ENCODE measurements at regions not wholly inside any gene's neighbourhood (a gene's known extent, or its start where the extent isn't known, plus 50 kb on each side); places are given as distances from the start of the nearest gene placed in this dataset.

DNA sequence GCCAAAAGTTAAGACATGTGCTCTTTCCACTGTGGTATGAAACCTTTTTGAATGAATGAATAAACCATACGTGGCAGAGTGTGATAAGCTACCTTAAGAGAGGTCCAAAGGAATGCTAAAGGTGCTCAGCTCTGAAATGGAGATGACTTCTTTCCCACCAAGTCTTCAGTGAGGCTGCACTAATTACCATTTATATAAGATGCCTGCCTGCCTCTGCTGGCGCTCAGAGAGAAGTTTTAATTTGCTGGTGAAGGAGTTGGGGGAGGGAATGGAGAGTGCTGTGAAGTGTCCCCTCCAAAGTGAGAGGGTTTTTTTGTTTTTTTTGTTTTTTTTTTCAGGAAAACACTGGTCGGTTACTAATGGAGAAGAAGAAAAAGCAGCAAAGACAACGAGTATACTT is 559.0 kb downstream of the OMA1 start:
- DNase-seq (ENCODE audit: low read depth): no peak

DNA sequence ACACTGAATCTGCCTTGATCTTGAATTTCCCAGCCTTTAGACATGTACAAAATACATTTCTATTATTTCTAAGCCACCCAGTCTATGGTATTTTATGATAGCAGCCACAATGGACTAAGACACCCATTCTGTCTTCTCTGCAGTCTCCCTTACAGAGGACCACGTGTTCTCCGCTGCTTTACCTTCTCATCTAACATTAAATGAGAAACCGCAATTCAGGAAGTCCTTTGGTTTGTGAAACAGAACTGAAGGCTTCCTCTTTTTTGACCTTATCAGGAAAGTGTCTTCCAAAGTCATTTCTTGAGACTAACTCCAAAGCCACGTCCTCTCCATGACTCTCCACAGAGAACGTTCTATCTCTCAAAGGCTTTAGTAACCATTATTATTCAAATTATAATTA is 560.1 kb downstream of the OMA1 start:
- no peak overlapping the region for H3K4me3 ChIP-seq (ENCODE audit: low read depth, low read length)
- DNase-seq (ENCODE audit: low read depth): no peak

More for the DNA sequence above, 559.0 kb downstream of the OMA1 start:
- no peak overlapping the region for H3K4me3 ChIP-seq (ENCODE audit: low read depth, low read length)

DNA sequence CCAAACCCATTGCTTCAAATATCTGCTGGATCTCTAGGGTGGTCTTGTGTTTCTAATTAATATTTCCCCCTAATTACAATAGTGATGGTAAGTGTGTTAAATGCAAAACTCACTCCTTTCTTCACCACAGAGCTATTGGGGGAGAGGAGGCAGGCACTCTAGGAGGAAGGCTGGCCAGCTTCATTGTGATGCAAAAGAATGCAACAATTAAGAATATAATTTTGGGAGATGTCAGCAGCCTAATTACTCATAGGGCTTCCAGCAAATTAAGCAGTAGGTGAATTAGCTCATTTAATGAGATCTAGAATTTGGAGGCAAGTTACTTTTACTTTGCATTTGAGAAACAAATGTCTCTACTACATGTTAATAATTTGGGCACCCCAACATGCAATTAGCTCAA is 560.4 kb upstream of the DAB1 start:
- no peak for DNase-seq (ENCODE audit: low read depth)
- H3K4me3 ChIP-seq (ENCODE audit: low read depth, low read length): no peak overlapping the region

DNA sequence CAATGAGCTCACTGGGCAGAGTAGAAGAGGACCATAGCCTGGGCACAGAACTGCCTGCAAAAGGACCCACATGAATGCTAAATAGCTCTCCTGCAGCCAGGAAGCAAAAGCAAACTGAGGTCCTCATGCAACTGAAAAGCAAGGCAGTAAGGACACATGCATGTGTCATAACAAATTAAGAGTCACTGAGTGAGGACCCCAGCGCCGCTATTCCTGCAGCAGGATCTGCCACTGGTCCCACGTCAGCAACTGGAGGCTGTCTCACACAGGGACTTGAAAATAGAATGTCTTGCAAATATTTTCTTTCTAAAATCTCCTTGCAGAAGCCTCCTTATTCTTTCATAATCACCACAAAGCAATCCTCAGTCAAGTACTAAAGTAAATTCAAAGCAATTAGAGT is 559.6 kb upstream of the DAB1 start:
- no peak for DNase-seq (ENCODE audit: low read depth)
- no peak overlapping the region for H3K4me3 ChIP-seq (ENCODE audit: low read depth, low read length)

DNA sequence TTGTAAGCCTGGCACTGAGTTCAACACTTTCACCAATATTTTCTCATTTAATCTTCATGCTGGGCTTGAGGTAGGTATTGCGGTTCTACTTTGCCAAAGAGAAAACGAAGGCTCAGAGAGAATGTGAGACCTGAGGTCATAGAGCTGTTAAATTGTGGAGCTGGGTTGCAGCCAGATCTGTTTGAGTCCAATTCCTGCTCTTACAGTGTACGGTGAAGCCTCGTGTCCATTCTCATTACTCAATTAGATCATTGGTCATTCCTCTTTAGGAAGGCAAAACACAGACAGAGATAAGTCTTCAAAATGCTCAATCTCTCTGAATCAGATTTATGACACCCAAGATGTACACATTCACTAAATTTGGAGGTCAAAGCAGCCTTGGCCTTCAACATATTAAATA is 559.0 kb upstream of the DAB1 start:
- H3K4me3 ChIP-seq (ENCODE audit: low read depth, low read length): no peak overlapping the region
- DNase-seq (ENCODE audit: low read depth): no peak

DNA sequence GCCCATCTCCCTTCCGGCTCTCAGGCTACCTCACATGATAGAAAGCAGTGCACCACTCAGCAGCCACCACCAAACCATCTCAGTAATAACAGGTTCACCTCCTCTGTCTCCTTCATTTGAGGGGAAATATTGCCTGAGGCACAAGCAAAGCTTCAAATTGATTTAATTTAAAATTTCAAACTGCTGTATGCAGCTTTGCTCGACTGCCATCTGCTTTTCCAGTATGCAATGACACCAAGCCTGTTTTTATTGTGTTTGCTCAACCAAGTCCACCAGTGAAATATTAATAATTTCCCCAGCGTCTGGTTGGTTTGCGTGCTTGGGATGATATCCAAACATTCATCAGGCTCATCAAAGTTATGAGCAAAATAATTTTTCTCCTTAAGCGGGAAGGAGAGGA is 552.4 kb upstream of the DAB1 start:
- DNase-seq (ENCODE audit: low read depth): no peak
- no peak overlapping the region for H3K4me3 ChIP-seq (ENCODE audit: low read depth, low read length)

DNA sequence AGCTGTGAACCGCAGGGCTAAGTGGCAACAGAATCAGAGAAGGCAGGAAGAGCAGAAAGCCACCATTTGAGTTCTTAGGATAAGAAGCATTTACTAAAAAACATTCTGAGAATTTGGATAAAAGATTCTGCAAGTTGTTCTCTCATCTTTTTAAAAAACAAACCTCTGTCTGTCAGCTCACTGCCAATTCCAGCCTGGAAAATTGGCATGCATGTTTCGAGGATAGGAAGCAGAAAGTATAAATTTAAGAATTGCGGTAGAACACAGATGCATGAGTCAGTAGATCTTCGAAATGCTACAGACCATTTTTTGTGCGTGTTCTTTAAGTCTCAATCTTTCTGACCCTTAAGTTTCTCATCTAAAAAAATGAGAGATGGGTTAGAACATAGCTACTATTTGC is 544.5 kb upstream of the DAB1 start:
- H3K4me3 ChIP-seq (ENCODE audit: low read depth, low read length): no peak overlapping the region
- DNase-seq (ENCODE audit: low read depth): no peak

DNA sequence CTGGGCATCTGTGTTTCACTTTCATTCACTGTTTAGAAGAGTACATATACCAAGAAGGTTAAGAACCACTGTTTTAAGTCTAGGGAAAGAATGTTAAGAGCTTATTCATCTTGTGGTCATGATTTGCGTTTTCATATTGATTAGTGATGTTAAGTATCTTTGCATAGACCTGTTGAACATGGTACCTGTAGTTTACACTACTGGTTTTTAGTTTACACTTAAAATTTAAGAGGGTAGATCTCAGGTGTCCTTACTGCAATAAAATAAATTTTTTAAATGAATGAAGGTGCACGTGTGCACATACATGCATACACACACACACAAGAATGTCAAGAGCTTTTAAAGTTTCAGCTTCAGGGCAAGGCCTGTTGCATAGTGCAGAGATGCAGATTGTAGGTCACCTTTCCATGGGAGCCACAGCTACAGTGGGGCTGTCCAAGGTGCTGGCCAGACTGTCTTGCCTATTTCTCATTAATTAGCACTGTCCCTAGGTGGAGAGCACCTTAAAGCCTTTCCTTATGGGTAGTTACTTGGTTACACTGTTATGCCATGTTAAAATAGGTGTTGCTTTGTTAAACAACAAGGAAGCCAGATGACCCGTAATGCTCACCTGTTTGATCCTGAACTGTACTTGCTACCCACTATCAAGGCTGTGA is 543.0 kb upstream of the DAB1 start:
- no peak for DNase-seq (ENCODE audit: low read depth)
- H3K4me3 ChIP-seq (ENCODE audit: low read depth, low read length): no peak overlapping the region

DNA sequence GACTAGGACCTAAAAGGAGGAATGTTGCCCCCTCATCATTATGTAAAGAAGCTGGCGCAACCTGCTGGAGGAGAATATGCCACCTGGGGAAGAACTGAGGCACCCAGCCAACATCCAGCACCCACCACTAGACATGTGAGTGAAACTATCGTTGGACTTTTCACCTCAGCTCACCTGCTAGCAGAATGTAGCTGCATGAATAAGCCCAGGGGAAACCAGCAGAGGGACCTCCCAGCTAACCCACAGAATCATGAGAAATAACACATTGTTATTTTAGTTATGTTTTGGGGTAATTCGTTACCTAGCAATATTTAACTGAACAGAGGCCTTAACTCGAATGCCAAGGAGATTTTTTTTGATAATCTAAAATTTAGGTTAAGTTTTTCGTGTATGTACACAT is 542.5 kb upstream of the DAB1 start:
- no peak overlapping the region for H3K4me3 ChIP-seq (ENCODE audit: low read depth, low read length)
- DNase-seq (ENCODE audit: low read depth): no peak

DNA sequence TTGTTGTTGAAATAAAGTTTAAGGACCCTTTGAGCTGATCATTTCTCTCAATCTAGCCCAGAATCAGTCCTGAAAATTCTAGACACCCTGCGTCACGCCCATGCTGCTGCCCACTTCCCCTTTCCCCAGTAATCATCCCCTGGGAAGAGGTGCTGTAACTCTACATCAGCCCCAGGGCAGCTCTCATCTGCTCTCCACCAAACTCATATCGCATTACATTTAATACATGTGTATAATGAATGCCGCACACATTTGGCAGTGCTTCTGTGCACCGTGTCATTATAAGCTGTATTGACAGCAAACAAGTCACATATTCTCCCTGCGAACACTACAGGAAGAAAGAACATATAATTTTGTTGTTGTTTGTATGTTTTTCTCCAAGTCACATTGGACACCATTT is 539.7 kb upstream of the DAB1 start:
- no peak overlapping the region for H3K4me3 ChIP-seq (ENCODE audit: low read depth, low read length)
- DNase-seq (ENCODE audit: low read depth): no peak

DNA sequence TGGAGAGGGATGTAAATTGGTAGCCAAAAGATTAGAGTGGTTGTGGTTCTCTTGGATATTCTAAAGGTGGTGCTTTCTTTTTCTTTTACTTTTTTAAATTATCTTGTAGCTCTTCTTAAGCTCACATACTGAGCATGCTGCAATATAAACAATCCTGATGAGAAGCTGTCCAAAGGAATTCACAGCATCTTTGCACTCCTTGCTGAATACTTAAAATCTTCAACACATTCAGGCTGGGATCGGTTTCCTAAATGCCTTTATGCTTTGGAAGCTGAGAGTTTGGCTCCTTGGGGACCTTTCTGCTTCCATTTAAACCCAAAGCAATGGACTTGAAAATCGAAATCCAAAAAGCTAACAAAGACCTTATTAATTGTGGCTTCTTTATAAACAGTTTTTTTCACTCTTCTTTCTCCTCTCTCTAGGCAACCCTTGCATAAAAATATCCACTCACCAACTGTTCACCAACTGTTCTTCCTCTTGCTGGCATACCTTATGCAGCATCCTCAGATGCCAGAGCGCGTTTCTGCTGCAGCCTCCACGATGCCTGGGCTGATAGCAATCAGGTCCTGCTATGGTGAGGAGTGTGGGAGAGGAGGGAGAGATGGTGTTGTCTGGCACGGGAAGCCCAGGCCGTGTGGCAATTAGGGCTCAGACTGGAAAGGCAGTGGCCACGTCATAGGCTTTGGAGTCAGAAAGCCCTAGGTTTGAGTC is 535.8 kb upstream of the DAB1 start:
- no peak for DNase-seq (ENCODE audit: low read depth)
- H3K4me3 ChIP-seq (ENCODE audit: low read depth, low read length): no peak overlapping the region

DNA sequence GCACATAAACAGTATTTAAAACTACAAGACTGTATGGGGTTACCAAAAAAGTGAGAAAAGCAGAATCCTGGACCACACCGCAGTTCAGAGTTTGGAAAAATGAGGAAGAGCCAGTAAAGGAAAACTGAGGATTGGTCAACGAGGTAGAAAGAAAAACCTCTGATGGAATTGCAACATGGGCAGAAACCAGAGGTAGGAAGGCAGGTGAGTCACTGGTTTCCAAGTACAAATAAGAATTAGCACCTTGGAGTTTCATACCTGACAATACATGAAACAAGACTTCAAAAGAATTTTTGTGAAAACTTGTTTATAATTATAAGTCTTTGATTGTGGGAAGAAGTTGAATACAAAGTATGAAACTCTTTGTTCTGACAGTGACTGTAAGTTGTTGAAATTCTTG is 533.7 kb upstream of the DAB1 start:
- no peak overlapping the region for H3K4me3 ChIP-seq (ENCODE audit: low read depth, low read length)
- DNase-seq (ENCODE audit: low read depth): no peak

DNA sequence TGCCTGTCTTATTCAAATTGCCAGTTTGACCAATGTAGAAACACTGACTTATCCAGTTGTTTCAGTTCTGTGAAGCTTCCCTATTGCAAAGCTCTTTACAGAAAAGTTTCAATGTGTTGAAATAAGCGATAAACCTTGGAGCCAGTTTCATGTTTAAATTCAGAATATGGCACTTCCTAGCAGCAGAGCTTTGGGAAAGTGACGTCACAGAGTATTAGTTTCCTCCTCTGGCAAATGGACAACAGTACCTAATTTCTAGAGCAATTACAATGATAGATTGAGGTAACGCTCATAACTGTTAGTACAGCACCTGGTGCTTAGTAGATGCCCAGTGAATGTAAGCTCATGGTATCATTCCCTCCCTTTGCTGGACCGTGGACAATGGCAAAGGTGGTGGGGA is 527.5 kb upstream of the DAB1 start:
- no peak overlapping the region for H3K4me3 ChIP-seq (ENCODE audit: low read depth, low read length)
- no peak for DNase-seq (ENCODE audit: low read depth)

DNA sequence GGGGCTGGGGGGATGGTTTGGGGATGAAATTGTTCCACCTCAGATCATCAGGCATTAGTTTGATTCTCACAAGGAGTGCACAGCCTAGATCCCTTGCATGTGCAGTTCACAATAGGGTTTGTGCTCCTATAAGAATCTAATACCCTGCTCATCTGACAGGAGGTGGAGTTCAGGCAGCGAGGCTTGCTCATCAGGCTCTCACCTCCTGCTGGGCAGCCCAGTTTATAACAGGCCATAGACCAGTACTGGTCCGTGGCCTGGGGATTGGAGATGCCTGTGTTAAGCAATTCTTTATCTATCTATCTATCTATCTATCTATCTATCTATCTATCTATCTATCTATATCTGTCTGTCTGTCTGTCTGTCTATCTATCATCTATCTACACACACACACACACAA is 525.3 kb upstream of the DAB1 start:
- DNase-seq (ENCODE audit: low read depth): no peak
- no peak overlapping the region for H3K4me3 ChIP-seq (ENCODE audit: low read depth, low read length)

DNA sequence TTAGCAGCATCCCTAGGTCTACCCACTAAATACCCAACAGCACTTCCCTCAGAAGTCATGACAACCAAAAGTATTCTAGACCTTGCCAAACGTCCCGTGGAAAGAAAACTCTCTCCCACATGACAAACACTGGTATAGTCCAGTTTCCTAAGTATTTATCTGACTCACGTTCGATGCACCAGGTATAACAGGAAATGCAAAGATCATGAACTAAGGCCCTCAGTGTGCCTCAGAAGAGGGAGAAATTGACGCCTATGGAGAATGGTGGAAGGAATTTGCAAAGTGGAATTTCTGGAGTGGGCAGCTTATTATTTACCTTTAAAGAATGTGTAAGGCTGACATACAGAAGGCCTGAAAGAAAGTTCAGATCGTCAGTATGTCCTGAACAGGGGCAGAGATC is 523.6 kb upstream of the DAB1 start:
- no peak overlapping the region for H3K4me3 ChIP-seq (ENCODE audit: low read depth, low read length)
- DNase-seq (ENCODE audit: low read depth): no peak

DNA sequence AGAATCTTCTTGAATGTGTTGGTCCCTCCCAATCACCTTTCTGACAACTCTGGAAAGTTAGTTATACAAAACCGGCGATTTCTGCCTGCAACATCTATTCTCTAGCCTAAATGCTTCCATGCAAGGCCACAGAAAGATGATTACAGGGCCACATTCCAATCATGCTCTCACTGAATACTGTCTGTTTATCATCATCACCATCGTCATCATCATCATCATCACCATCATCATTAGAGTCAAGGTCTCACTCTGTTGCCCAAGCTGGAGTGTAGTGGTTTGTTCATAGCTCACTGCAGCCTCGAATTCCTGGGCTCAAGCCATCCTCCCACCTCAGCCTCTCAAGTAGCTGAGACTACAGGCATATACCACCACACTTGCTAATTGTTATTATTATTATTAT is 521.2 kb upstream of the DAB1 start:
- DNase-seq (ENCODE audit: low read depth): no peak
- no peak overlapping the region for H3K4me3 ChIP-seq (ENCODE audit: low read depth, low read length)

DNA sequence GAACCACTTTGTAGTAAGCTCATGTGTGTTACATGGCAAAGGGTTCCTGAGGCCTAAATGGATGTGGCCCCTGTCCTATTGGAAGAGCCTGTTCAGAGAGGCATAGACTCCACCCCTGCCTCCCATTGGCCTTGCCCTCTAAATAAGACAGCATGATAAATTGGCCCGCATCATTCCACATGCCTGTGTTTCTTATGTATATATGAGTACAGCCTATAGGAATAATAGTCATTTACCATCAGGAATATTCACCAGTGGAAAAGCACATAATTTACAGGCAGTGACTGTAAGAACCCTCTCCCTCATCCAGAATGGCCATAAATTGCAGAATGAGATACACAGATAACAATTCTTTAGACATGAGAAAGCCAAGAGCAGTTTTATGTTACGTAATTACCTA is 519.5 kb upstream of the DAB1 start:
- DNase-seq (ENCODE audit: low read depth): no peak
- no peak overlapping the region for H3K4me3 ChIP-seq (ENCODE audit: low read depth, low read length)

DNA sequence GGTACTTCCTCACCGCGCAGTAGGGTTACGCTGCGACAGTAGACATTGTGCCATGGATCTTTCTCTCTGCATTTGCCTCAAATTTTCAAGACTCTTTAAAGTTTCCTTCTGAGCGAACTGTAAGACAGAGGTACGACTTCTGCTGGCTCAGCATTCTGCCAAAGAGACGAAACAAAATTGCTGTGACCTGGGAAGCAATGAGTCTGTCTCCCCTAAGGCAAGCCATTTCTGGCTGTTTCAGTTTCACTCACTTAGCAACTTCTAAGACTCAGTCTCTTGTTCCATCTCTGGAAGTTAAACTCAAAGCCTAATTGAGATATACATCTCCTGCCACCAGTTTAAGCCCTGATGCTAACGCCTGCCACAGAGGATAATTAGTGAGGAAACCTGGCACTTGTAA is 510.9 kb upstream of the DAB1 start:
- H3K4me3 ChIP-seq (ENCODE audit: low read depth, low read length): no peak overlapping the region
- DNase-seq (ENCODE audit: low read depth): no peak

DNA sequence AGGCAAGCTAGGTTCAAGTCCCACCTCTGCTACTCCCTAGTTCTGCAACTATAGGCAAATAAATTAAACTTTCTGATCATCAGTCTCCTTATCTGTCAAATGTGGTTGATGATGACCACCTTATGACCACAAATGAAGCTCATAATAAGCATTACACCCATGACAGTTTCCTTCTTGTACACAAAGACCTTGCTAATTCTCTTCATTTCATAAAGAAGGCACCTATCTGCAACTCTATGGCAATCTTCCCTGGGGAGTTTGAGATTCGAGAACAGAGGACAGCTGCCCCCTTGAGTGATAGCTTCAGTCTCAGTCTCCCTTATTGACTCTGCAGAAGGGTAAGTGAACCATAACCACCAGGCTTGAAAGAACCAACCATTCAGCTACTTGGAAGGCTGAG is 503.1 kb upstream of the DAB1 start:
- DNase-seq (ENCODE audit: low read depth): no peak
- no peak overlapping the region for H3K4me3 ChIP-seq (ENCODE audit: low read depth, low read length)

DNA sequence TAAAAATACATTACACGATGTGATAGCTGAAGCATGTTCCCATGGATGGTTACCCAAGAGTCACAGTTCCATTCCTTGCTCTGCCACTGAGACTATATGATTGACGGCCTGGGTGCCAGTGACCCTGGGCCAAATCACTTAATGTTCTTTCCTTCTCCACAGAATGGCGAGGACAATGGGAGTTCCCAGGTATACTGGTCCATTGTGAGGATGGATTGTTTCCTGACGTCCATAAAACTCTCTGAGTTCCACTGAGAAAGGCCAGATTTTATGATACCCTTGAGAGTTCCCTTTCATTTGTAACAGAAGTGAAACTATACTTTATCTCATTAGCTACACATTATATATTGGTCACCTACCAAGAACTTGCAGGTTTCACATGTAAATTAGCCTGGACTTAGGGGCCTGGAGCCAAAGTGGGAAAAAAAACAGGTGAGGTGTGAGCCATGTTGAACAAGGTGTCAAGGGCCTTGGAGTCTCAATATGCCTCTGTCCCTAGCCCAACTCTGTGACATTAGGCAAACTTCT is 502.2 kb upstream of the DAB1 start:
- DNase-seq (ENCODE audit: low read depth): no peak
- no peak overlapping the region for H3K4me3 ChIP-seq (ENCODE audit: low read depth, low read length)

DNA sequence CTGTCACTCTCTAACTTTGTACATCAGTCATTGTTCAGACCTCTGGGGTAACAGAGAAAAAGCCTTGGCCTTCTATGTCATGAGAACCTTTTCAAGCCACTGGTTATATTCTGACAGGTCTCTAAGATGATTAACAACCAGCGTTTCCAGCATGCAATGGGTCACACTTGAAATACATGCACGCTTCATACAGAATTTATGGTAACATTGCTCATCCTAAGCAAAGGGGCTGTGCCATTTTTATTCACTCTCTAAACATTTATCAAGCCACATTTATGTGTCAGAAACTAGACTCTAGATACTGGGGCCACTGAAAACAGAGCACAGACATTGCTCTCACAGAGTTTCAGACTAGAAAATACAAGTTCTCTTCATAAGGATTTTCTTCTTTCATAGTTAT is 501.4 kb upstream of the DAB1 start:
- no peak for DNase-seq (ENCODE audit: low read depth)
- H3K4me3 ChIP-seq (ENCODE audit: low read depth, low read length): no peak overlapping the region
